Mesenchymal stem cell (in vitro differentiated cells and primary cell): ENCODE measurements at regions not wholly inside any gene's neighbourhood (a gene's known extent, or its start where the extent isn't known, plus 50 kb on each side); places are given as distances from the start of the nearest gene placed in this dataset.

ENCODE experiments used
- DNase-seq: peaks from one replicate; pipeline ENCODE4 v3.0.0-alpha.2; 2013
- H2AFZ ChIP-seq: one replicate; pipeline ENCODE4 v1.6.1; 2013; ENCODE audit warnings: low read depth, mild to moderate bottlenecking, control low read depth, inconsistent platforms, low read length, moderate library complexity
- H2AK5ac ChIP-seq: 2 replicates; pipeline ENCODE4 v1.6.1; 2013; ENCODE audit warnings: low read length, moderate library complexity, mild to moderate bottlenecking, inconsistent platforms; ENCODE audit not compliant: severe bottlenecking
- H2BK120ac ChIP-seq: one replicate; pipeline ENCODE4 v1.6.1; 2013; ENCODE audit warnings: low read depth, mild to moderate bottlenecking, inconsistent platforms, low read length, moderate library complexity
- H2BK12ac ChIP-seq, 2 experiments: one replicate each; pipeline ENCODE4 v1.6.1; 2013; ENCODE audit warnings: inconsistent platforms in 2 of 2, low read length in 2 of 2, mild to moderate bottlenecking in 2 of 2, moderate library complexity in 2 of 2, control low read depth in 1 of 2
- H2BK15ac ChIP-seq: one replicate; pipeline ENCODE4 v1.6.1; 2013; ENCODE audit warnings: mild to moderate bottlenecking, low read depth, inconsistent platforms; ENCODE audit not compliant: poor library complexity, severe bottlenecking
- H2BK5ac ChIP-seq: 2 replicates; pipeline ENCODE4 v1.6.1; 2013; ENCODE audit warnings: low read depth, mild to moderate bottlenecking, low read length, control low read depth, inconsistent platforms; ENCODE audit not compliant: poor library complexity, severe bottlenecking
- H3K14ac ChIP-seq, 2 experiments: one replicate each; pipeline ENCODE4 v1.6.1; 2013; ENCODE audit warnings: inconsistent platforms in 2 of 2, low read length in 2 of 2, control low read depth in 1 of 2, mild to moderate bottlenecking in 1 of 2, moderate library complexity in 1 of 2
- H3K18ac ChIP-seq, 2 experiments: one replicate each; pipeline ENCODE4 v1.6.1; 2013; ENCODE audit warnings: inconsistent platforms in 2 of 2, low read length in 2 of 2, control low read depth in 1 of 2, low read depth in 1 of 2, mild to moderate bottlenecking in 1 of 2
- H3K23ac ChIP-seq, 2 experiments: one replicate each; pipeline ENCODE4 v1.6.1; 2013; ENCODE audit warnings: inconsistent platforms in 2 of 2, low read length in 2 of 2, mild to moderate bottlenecking in 2 of 2, moderate library complexity in 2 of 2, control low read depth in 1 of 2
- H3K27ac ChIP-seq: 2 replicates; pipeline ENCODE4 v1.5.1; 2013; ENCODE audit warnings: mild to moderate bottlenecking, moderate library complexity, low read length, control low read depth, inconsistent platforms; ENCODE audit not compliant: poor library complexity, severe bottlenecking
- H3K27me3 ChIP-seq, 2 experiments: 2 replicates each; pipeline versions ENCODE4 v1.6.1 to v1.7.0; 2013; ENCODE audit warnings: low read length in 2 of 2, mild to moderate bottlenecking in 2 of 2, moderate library complexity in 2 of 2, control low read depth in 1 of 2, inconsistent platforms in 1 of 2; ENCODE audit not compliant: control insufficient read depth in 1 of 2, insufficient read depth in 1 of 2
- H3K36me3 ChIP-seq, 2 experiments: 2 replicates each; pipeline versions ENCODE4 v1.6.1 to v1.7.0; 2013; ENCODE audit warnings: low read length in 2 of 2, control low read depth in 1 of 2, inconsistent platforms in 1 of 2, low read depth in 1 of 2, mild to moderate bottlenecking in 1 of 2; ENCODE audit not compliant: insufficient read depth in 2 of 2, control insufficient read depth in 1 of 2
- H3K4ac ChIP-seq, 2 experiments: one replicate each; pipeline ENCODE4 v1.6.1; 2013; ENCODE audit warnings: inconsistent platforms in 2 of 2, low read length in 2 of 2, mild to moderate bottlenecking in 2 of 2, moderate library complexity in 2 of 2, control low read depth in 1 of 2, low read depth in 1 of 2
- H3K4me1 ChIP-seq: 2 replicates; pipeline ENCODE4 v1.6.1; 2013; ENCODE audit warnings: low read depth, low read length, control low read depth; ENCODE audit not compliant: control insufficient read depth, insufficient read depth
- H3K4me2 ChIP-seq: 2 replicates; pipeline ENCODE4 v1.6.1; 2013; ENCODE audit warnings: low read length, mild to moderate bottlenecking, inconsistent platforms; ENCODE audit not compliant: poor library complexity, severe bottlenecking
- H3K4me3 ChIP-seq, 2 experiments: 2 replicates each; pipeline versions ENCODE4 v1.5.1 to v1.7.0; 2013; ENCODE audit warnings: low read length in 2 of 2, mild to moderate bottlenecking in 2 of 2, control low read depth in 1 of 2, low read depth in 1 of 2; ENCODE audit not compliant: insufficient read depth in 1 of 2
- H3K79me1 ChIP-seq: replicated peaks from 2 replicates; pipeline ENCODE4 v1.6.1; 2013; ENCODE audit warnings: mild to moderate bottlenecking, control low read depth, low read length, inconsistent platforms; ENCODE audit not compliant: poor library complexity, severe bottlenecking
- H3K9ac ChIP-seq: 2 replicates; pipeline ENCODE4 v1.7.0; 2013; ENCODE audit warnings: mild to moderate bottlenecking, low read length, moderate library complexity
- H3K9me3 ChIP-seq: 2 replicates; pipeline ENCODE4 v1.7.0; 2013; ENCODE audit warnings: mild to moderate bottlenecking, low read length; ENCODE audit not compliant: control insufficient read depth
- H4K8ac ChIP-seq: one replicate; pipeline ENCODE4 v1.6.1; 2013; ENCODE audit warnings: inconsistent platforms, mild to moderate bottlenecking, low read length, moderate library complexity
- H4K91ac ChIP-seq: one replicate; pipeline ENCODE4 v1.6.1; 2013; ENCODE audit warnings: mild to moderate bottlenecking, low read length, inconsistent platforms
- WGBS: methylation state at CpG from one replicate; pipeline ENCODE4 v1.1.7; 2013; ENCODE audit warnings: mixed read lengths; 5-methylcytosine and 5-hydroxymethylcytosine counted together

- Histone ChIP-seq H2BK5ac (no peak overlapping the region), H2AFZ (no peak overlapping the region), H3K4me3 (no peak overlapping the region), H3K9ac (no peak overlapping the region), H2AK5ac (no peak overlapping the region), H2BK12ac (no peak overlapping the region), H4K8ac (no peak overlapping the region), H3K14ac (no peak overlapping the region), H3K4me1 (no peaks in the 10 kb centered on the region), H3K9me3 (no peaks in the 10 kb centered on the region), H2BK120ac (no peak overlapping the region), H3K79me1 (no peaks in the 10 kb centered on the region), H3K18ac (no peak overlapping the region), H3K23ac (no peak overlapping the region), H3K4me2 (no peak overlapping the region), H4K91ac (no peak overlapping the region), H3K27ac (no peak overlapping the region), H3K36me3 (no peaks in the 10 kb centered on the region), H3K4ac (no peak overlapping the region), H2BK15ac (no peak overlapping the region), H3K27me3 (no peaks in the 10 kb centered on the region)
- WGBS = 79% methylated on average over 11 of the region's 13 CpGs
- DNase-seq = no peak
These were observed 305.3 kb downstream of the TEX29 start for GRCh38 chr13:111625526-111626315.

GRCh38 chr13:111626371-111627305 lies 306.2 kb downstream of the TEX29 start:
- H2BK15ac ChIP-seq = no peak overlapping the region
- H3K4me3 ChIP-seq = no peak overlapping the region
- H3K27me3 ChIP-seq = no peaks in the 10 kb centered on the region
- H3K23ac ChIP-seq = no peak overlapping the region
- no peak overlapping the region for H3K18ac ChIP-seq
- H2BK12ac ChIP-seq = no peak overlapping the region
- no peak overlapping the region for H2BK120ac ChIP-seq
- H4K8ac ChIP-seq = no peak overlapping the region
- no peaks in the 10 kb centered on the region for H3K9me3 ChIP-seq
- H3K14ac ChIP-seq = no peak overlapping the region
- no peak overlapping the region for H3K9ac ChIP-seq
- H3K4ac ChIP-seq = no peak overlapping the region
- H3K79me1 ChIP-seq = no peaks in the 10 kb centered on the region
- no peak overlapping the region for H3K27ac ChIP-seq
- no peak overlapping the region for H2BK5ac ChIP-seq
- H3K4me1 ChIP-seq = no peaks in the 10 kb centered on the region
- DNase-seq = no peak
- no peaks in the 10 kb centered on the region for H3K36me3 ChIP-seq
- H4K91ac ChIP-seq = no peak overlapping the region
- WGBS = 83% methylated on average over 17 of the region's 18 CpGs
- H2AFZ ChIP-seq = no peak overlapping the region
- no peak overlapping the region for H3K4me2 ChIP-seq
- no peak overlapping the region for H2AK5ac ChIP-seq

DNA sequence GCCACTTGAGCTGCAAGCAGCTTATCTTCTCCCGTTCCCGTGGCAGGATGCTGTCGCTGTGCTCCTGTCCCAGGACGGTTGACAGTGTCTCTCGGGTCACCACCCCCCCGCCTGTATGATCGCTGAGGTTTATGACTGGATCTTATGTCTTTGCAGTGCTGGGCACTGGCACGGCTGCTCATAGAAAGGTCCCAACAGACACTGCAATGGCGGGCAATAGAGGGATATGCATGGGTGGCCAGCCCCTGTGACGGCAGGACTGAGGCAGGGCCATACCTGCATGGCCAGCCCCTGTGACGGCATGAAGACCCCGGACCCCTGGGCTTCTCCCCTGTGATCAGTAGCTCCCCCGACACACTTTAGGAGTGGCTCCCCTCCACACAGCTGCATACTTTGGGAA lies 307.2 kb downstream of the TEX29 start:
- DNase-seq = no peak
- Histone ChIP-seq H3K27me3 (no peaks in the 10 kb centered on the region), H2BK12ac (no peak overlapping the region), H3K27ac (no peak overlapping the region), H3K23ac (no peak overlapping the region), H3K14ac (no peak overlapping the region), H2BK120ac (no peak overlapping the region), H3K9ac (no peak overlapping the region), H3K18ac (no peak overlapping the region), H3K4ac (no peak overlapping the region), H3K4me1 (no peaks in the 10 kb centered on the region), H4K91ac (no peak overlapping the region), H3K9me3 (no peaks in the 10 kb centered on the region), H2AFZ (no peak overlapping the region), H3K4me2 (no peak overlapping the region), H2AK5ac (no peak overlapping the region), H2BK5ac (no peak overlapping the region), H2BK15ac (no peak overlapping the region), H3K36me3 (no peaks in the 10 kb centered on the region), H3K4me3 (no peak overlapping the region), H3K79me1 (no peaks in the 10 kb centered on the region), H4K8ac (no peak overlapping the region)
- WGBS = 79% methylated on average over 11 of the region's 13 CpGs

GRCh38 chr13:111629016-111629415 lies 308.6 kb downstream of the TEX29 start:
- H3K18ac ChIP-seq = no peak overlapping the region
- H3K4ac ChIP-seq = no peak overlapping the region
- H3K4me2 ChIP-seq = no peak overlapping the region
- no peak overlapping the region for H3K9ac ChIP-seq
- H3K4me1 ChIP-seq = no peaks in the 10 kb centered on the region
- H2AK5ac ChIP-seq = no peak overlapping the region
- H3K4me3 ChIP-seq = no peak overlapping the region
- H2AFZ ChIP-seq = no peak overlapping the region
- H4K8ac ChIP-seq = no peak overlapping the region
- H3K79me1 ChIP-seq = no peaks in the 10 kb centered on the region
- no peak overlapping the region for H2BK5ac ChIP-seq
- no peak overlapping the region for H3K27ac ChIP-seq
- H2BK15ac ChIP-seq = no peak overlapping the region
- no peaks in the 10 kb centered on the region for H3K27me3 ChIP-seq
- no peak overlapping the region for H2BK12ac ChIP-seq
- H3K36me3 ChIP-seq = no peaks in the 10 kb centered on the region
- H3K9me3 ChIP-seq = no peaks in the 10 kb centered on the region
- H2BK120ac ChIP-seq = no peak overlapping the region
- WGBS = 77% methylated on average over 7 of the region's 11 CpGs
- no peak for DNase-seq
- no peak overlapping the region for H3K23ac ChIP-seq
- H4K91ac ChIP-seq = no peak overlapping the region
- no peak overlapping the region for H3K14ac ChIP-seq
